HG03571 (cell line): ENCODE measurements at regions not wholly inside any gene's neighbourhood (a gene's known extent, or its start where the extent isn't known, plus 50 kb on each side); places are given as distances from the start of the nearest gene placed in this dataset.
A peak's percentile ranks its signal among the peaks of the same experiment; 100 is the strongest.

Source experiments
- ATAC-seq: cut with Tn5 transposase; IDR thresholded peaks from one replicate; pipeline ENCODE4 v1.9.1; 2021; ENCODE audit not compliant: unreplicated experiment

DNA sequence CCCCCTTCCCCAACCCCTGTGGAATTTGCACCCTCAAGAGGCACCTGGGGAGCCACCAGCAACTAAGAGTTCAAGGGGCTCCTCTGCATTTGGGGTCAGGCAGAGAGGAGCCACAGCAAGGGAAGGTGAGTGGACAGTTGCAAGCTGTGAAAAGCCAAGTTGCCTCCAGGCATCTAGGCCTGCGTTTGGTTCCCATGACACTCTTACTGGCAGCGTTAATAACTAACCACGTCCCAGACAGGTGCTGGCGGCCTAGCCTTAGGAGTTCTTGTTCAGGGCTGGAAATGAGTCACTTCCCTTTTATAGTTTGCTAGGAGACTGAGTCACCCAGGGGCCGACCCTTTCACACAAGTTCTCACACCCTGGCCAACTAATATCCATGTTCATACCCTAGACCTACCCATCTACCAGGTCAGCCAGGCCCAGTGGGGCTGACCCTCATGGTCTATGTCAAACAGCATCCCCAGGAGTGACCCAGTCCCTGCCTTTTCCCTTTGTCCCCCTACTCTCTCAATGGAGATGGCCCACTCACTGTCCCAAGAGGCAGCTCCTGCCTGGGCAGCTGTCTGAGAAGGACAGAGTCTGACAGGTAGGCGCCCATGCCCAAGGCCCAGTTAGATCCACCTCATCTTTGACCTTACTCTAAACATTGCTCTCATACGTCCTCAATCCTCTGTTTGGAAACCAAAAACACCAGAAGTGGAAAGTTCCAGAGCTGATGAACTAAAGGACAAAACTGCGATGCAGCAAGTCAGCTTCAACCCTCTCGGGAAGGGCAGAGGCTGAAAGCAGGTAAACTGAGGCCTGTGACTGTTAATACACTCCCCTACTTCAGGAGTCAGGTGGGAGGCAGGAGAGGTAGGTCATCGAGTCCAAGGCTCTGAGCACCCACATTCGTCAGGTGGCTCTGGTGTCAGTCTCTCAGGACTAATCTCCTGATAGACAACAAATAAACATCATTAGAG lies 300.6 kb downstream of the SOX9 start:
- ATAC-seq, result peak; percentile 49

GRCh38 chr17:72422204-72422504 lies 301.3 kb downstream of the SOX9 start:
- ATAC-seq, result peak; percentile 7

GRCh38 chr17:72422505-72423285 lies 301.9 kb downstream of the SOX9 start:
- ATAC-seq, result peak; percentile 31

DNA sequence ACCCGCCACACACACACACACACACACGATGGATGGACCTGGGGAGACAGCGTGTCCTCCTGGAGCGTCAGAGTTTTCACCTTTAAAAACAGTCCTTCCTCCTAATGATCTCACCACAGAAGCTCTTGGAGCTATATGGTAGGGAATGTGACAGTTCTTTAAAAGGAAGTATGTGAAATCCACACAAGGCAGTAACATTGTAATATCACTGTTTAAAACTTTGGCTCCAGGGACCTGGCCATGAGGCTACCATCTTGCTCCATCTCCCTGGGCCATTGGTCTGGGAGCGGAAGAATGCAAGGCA lies 302.4 kb downstream of the SOX9 start:
- no peak for ATAC-seq

DNA sequence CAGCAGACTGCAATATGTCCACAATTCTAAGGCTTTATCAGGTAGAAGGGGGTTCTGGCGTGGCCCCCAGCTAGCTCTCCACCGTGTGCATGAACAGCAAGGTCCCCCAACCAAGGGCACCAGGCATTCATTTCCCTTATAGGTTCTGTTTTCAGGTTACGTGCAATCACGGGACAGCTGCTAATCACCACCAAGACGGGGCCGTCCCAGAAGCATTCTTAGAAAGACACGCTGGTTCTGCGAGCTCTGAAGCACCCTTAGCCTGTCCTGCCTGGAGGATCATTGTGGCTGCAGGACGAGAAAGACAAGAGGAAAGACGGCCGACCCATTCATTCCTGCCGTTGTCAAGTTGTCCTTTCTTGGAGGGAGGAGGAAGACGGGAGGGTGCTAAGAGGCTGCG lies 302.9 kb downstream of the SOX9 start:
- no peak for ATAC-seq

GRCh38 chr17:72424505-72425117 lies 303.8 kb downstream of the SOX9 start:
- ATAC-seq, result no peak

- ATAC-seq, result no peak
Observed at GRCh38 chr17:72425133-72425793, 304.4 kb downstream of the SOX9 start.

GRCh38 chr17:72425794-72426168 lies 305.0 kb downstream of the SOX9 start:
- no peak for ATAC-seq

- ATAC-seq, result no peak
Observed at GRCh38 chr17:72426321-72426720, 305.5 kb downstream of the SOX9 start.

DNA sequence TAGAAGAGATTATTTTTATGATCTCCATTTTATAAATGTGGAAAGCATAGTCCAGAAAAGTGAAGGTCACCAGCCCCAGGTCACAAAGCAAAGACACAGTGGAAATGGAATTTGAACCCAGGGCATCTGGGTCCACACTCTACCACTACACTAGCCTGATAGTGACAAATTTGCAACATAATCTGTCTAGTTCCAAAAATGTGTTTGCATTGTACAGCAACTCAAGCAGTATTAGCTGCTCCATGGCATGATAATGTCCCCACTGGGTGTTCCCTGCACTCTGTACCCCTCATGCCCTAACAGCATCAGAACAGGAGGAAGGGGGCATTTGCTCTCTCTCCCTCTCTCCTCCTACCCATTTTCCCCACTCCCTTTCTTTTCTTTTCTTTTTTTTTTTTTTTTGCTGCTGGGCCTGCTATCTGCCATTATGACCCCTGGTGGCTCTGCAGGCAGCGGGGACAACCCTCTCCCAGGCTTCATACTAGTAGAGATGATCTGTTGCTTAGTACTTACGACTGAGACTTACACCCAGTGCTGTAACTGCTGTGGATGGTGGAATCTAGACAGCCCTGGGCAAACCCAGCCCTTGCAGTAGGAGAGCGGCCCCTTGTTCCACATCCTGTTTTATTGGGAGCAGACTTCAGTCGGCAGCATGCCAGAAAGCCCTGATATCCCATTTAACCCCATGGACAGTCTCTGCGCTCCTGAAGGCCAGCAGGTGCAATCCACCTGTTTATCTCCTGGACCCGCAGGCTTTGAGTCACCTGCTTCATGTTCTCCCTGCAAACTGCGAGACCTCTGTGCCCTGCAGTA lies 306.3 kb downstream of the SOX9 start:
- no peak for ATAC-seq

GRCh38 chr17:72427761-72428109 lies 306.9 kb downstream of the SOX9 start:
- ATAC-seq, result no peak

- no peak for ATAC-seq
Observed at GRCh38 chr17:72429066-72429638, 308.3 kb downstream of the SOX9 start.

- no peak for ATAC-seq
Observed at GRCh38 chr17:72430611-72431432, 310.0 kb downstream of the SOX9 start.

- no peak for ATAC-seq
Observed at GRCh38 chr17:72432143-72432621, 311.4 kb downstream of the SOX9 start.

DNA sequence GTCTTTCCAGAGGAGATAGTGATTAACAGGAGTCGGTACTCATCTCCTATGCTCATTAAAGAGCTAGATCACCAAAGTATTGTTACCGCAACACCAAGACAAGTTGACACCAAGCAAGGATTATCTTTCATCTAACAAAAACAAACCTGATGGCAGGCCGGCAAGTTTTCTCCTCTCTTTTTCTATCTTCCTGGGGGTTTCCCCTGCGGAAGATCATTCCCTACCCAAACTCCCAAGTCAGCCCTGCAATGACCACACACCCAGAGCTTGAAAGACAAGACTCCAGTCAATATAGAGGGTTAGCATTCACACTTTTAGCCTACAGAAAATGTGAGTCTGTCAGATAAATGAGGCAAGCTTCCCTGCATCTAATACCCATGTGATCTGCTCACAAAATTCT lies 312.1 kb downstream of the SOX9 start:
- ATAC-seq, result no peak

- no peak for ATAC-seq
Observed at GRCh38 chr17:72433797-72434196, 313.0 kb downstream of the SOX9 start.

DNA sequence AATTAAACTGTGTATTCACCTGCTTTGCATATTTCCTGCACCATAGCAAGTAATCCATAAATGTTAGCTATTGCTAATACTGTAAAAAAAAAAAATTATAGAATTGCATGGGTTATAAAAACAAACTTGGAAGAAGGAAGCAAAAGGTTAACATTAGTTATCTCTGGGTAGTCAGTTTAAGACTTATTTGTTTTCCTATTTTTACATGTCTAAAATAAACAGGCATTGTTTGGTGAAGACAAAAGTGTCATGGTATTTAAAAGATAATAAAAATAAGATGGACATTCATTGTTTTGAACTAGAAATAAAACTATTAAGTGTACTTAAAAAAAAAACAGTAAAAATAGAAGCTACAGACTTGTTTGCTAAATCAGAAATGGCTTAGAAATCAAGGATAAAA lies 313.8 kb downstream of the SOX9 start:
- ATAC-seq, result no peak

DNA sequence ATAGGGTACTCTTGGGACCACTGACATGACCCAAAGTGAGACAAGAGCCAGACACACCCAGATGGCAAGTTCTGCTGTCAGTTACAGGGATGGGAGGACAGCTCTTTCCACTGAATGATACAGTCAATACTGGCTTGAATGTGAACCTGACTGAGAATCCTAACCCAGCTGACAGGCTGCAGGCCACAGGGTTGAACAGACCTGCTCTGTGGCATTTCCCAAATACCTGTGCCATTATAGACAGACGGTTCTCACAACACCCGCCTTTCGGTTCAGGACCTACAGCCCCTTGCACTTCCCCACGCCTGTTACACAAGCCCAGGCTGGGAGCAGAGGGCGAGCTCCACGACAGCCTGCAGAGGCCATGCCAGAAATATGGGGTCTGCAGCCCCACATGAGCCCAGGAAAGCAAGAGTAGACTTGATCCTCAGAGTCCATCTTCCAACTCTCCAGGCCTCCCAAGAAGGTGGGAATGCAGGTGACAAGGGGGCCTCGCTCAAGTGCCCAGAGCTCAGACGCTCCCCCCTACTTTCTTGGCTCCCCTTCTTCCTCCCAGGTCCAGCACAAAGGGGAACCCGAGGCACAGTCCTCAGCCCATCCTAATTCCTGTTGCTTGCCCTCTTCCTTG lies 314.3 kb downstream of the SOX9 start:
- ATAC-seq, result no peak

- ATAC-seq, result no peak
Observed at GRCh38 chr17:72438783-72439182, 318.0 kb downstream of the SOX9 start.
